NCI-H187 (cell line): ENCODE measurements at regions not wholly inside any gene's neighbourhood (a gene's known extent, or its start where the extent isn't known, plus 50 kb on each side); places are given as distances from the start of the nearest gene placed in this dataset.

Source experiments
- DNase-seq, 2 experiments: peaks; one replicate each; lab custom pipeline; 2025; lab: John Stamatoyannopoulos, UW

GRCh38 chr14:82138431-82138830 lies 604.8 kb upstream of the SEL1L start:
- no peak for DNase-seq

GRCh38 chr14:82146846-82147245 lies 613.2 kb upstream of the SEL1L start:
- no peak for DNase-seq

- no peak for DNase-seq
These were observed 620.0 kb upstream of the SEL1L start for GRCh38 chr14:82153689-82154088.

- DNase-seq = no peak
These were observed 626.0 kb upstream of the SEL1L start for GRCh38 chr14:82159624-82160023.

- peak; percentile 18 to 19 for DNase-seq
These were observed 646.5 kb upstream of the SEL1L start for GRCh38 chr14:82180139-82180538.

GRCh38 chr14:82182646-82183045 lies 649.0 kb upstream of the SEL1L start:
- no peak for DNase-seq

GRCh38 chr14:82190742-82191141 lies 657.1 kb upstream of the SEL1L start:
- DNase-seq = no peak

- no peak for DNase-seq
These were observed 658.7 kb upstream of the SEL1L start for GRCh38 chr14:82192387-82192786.

- DNase-seq = no peak
These were observed 689.6 kb upstream of the SEL1L start for GRCh38 chr14:82223276-82223675.

- DNase-seq = no peak
These were observed 691.0 kb upstream of the SEL1L start for GRCh38 chr14:82224610-82225009.

GRCh38 chr14:82230748-82231147 lies 697.1 kb upstream of the SEL1L start:
- DNase-seq = no peak

GRCh38 chr14:82238649-82239048 lies 705.0 kb upstream of the SEL1L start:
- DNase-seq = no peak

- no peak for DNase-seq
These were observed 705.6 kb upstream of the SEL1L start for GRCh38 chr14:82239223-82239622.

GRCh38 chr14:82244791-82245190 lies 711.1 kb upstream of the SEL1L start:
- no peak for DNase-seq

GRCh38 chr14:82251494-82251893 lies 717.8 kb upstream of the SEL1L start:
- peak in 1 of 2 experiments; percentile 18 for DNase-seq

GRCh38 chr14:82270286-82270685 lies 736.6 kb upstream of the SEL1L start:
- no peak for DNase-seq

GRCh38 chr14:82298811-82299210 lies 765.2 kb upstream of the SEL1L start:
- DNase-seq = no peak

GRCh38 chr14:82309199-82309598 lies 775.5 kb upstream of the SEL1L start:
- no peak for DNase-seq

- peak in 1 of 2 experiments; percentile 43 for DNase-seq
These were observed 780.2 kb upstream of the SEL1L start for GRCh38 chr14:82313889-82314288.

- DNase-seq = no peak
These were observed 794.8 kb upstream of the SEL1L start for GRCh38 chr14:82328442-82328841.

- DNase-seq = no peak
These were observed 807.7 kb upstream of the SEL1L start for GRCh38 chr14:82341261-82341810.

GRCh38 chr14:82342596-82342995 lies 808.9 kb upstream of the SEL1L start:
- no peak for DNase-seq

GRCh38 chr14:82345184-82345583 lies 811.5 kb upstream of the SEL1L start:
- no peak for DNase-seq

GRCh38 chr14:82354126-82354525 lies 820.5 kb upstream of the SEL1L start:
- no peak for DNase-seq

GRCh38 chr14:82359201-82359600 lies 825.5 kb upstream of the SEL1L start:
- DNase-seq = no peak
